Fibroblast of mammary gland (primary cell): ENCODE measurements at regions not wholly inside any gene's neighbourhood (a gene's known extent, or its start where the extent isn't known, plus 50 kb on each side); places are given as distances from the start of the nearest gene placed in this dataset.

Experiments
- DNase-seq: peaks from one replicate; pipeline ENCODE4 v3.0.0-alpha.2; 2010; ENCODE audit warnings: low read depth
- H3K4me3 ChIP-seq: 2 replicates; pipeline ENCODE4 v1.5.1; 2011; ENCODE audit warnings: low read depth, mild to moderate bottlenecking, low read length, moderate library complexity; ENCODE audit not compliant: control insufficient read depth
- TF ChIP-seq, protein P1 (sequence below): conservative IDR thresholded peaks from 2 replicates; pipeline ENCODE4 v1.5.1; 2011; ENCODE audit warnings: low read depth, low read length, inconsistent platforms; ENCODE audit not compliant: control insufficient read depth, insufficient read depth

DNA sequence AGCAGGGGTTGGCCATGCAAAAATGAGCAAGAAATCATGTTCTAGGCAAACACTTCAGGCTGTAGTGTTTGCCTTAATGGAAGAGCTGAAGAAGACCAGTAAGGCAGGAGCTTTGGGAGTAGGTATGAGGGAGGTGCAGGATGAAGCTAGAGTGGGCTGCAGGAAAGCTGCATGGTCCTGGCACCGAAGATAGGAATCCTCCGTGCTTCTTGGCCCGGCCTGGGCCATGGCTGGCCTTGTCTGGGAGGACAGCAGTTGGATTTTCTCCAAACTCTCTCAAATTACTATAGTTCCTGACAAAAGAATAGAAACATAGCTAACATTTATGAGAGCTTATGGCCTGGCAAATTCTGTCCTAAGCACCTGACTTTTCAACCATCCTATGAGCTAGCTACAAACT lies 116.5 kb downstream of the UCHL1 start:
- no peak for DNase-seq
- TF ChIP-seq, protein P1, sequence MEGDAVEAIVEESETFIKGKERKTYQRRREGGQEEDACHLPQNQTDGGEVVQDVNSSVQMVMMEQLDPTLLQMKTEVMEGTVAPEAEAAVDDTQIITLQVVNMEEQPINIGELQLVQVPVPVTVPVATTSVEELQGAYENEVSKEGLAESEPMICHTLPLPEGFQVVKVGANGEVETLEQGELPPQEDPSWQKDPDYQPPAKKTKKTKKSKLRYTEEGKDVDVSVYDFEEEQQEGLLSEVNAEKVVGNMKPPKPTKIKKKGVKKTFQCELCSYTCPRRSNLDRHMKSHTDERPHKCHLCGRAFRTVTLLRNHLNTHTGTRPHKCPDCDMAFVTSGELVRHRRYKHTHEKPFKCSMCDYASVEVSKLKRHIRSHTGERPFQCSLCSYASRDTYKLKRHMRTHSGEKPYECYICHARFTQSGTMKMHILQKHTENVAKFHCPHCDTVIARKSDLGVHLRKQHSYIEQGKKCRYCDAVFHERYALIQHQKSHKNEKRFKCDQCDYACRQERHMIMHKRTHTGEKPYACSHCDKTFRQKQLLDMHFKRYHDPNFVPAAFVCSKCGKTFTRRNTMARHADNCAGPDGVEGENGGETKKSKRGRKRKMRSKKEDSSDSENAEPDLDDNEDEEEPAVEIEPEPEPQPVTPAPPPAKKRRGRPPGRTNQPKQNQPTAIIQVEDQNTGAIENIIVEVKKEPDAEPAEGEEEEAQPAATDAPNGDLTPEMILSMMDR = no peak
- no peak overlapping the region for H3K4me3 ChIP-seq

DNA sequence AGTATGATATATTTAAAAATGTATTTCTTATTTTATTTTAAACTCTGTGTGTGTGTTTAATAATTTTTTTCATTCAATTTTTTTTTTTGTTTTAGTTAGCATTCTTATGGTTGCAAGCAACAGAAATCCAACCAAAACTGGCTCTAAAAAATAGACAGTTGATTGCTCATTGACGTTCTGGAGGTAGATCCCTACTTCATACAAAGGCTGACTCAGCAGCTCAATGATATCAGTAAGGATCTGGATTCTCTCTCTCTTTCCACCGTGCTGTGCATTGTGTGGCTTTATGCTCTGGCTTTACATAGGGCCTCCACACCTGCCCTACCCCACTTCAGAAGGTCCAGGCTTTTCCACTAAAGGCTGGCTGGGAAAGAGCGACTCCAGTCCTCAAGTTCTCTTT lies 117.8 kb downstream of the UCHL1 start:
- TF ChIP-seq, protein P1 = no peak
- no peak overlapping the region for H3K4me3 ChIP-seq
- DNase-seq = no peak

DNA sequence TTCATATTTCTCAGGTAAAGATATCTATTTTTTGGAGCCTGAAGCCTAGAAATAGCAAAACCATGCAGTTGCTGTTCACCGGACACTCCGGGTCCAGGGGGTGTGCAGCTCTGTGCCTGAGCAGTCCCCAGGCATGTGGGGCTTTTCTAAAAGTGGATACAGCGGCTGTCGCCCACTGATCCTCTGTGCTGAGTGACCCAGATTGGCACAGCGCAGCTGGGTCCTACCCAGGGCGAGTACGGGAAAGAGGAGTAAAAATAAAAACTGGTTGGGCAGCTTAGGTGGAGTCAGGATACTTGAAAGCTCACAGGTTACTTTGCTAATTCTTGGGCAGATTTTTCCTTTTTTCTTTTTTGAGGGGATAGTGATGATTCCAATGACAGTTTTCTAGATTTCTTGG lies 118.8 kb downstream of the UCHL1 start:
- TF ChIP-seq, protein P1 = no peak
- no peak overlapping the region for H3K4me3 ChIP-seq

DNA sequence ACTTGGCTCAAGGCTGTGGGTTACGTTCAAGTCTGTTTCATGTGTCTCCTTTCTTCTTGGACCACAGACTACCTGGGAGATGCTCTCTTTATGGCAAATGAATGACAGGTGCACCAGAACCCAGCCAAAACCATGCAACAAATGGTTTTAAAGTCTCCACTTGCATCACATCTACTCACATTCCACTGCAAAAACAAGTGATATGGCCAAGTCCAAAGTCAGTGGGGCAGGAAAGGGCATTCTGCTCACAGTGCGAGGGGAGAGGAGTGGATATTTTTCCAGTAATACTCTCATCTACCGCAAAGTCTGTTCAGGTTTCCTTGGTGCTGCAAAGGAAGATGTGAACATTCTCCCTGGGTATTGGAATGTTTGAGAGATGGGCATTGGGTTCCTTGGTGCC lies 120.5 kb downstream of the UCHL1 start:
- H3K4me3 ChIP-seq = no peak overlapping the region
- DNase-seq = no peak
- TF ChIP-seq, protein P1 = no peak

More for the DNA sequence above, 118.8 kb downstream of the UCHL1 start:
- DNase-seq = no peak

DNA sequence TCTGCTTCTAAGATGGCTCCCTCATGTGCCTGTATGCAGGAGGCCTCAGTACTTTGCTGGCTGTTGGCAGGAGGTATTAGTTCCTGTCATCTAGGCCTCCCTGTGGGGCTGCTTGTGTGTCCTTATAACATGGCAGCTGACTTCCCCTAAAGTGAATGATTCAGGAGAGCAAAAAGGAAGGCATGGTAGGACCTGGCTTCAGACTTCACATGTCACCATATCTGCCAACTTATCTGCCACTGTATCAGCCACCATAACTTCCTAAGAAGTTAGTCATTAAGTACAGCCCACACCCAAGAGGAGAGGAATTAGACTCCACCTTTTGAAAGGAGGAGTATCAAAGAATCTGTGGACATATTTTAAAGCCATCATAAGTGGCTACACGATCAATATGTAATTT lies 122.5 kb downstream of the UCHL1 start:
- TF ChIP-seq, protein P1 = no peak
- no peak for DNase-seq
- no peak overlapping the region for H3K4me3 ChIP-seq

DNA sequence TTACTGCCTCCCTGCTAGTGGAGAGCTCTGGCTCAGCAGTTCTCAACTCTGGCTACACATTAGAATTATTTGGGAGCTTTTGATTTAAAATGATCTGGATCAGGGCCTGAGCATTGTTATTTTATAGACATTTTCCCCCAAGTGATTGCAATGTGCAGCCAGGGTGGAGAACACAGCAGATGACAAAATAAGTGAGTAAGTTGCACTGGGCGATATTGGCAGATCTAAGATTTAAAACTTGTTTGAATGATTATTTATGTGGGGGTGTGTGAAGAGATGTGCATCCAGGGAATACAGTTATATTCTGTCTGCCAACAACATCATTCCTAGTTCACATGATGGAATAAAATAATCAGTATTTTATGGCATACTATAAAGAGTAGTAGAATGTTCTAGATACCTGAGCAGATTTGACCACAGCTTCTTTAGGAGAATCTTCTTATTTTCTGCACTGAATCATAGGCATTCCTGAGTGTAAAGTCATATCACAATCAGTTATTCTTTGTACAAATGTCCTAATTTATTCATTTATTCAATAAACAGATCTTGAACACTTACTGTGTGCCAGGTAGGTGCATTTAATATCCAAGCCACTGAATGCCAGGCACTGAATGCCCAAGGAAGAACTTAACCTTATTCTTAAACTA lies 123.9 kb downstream of the UCHL1 start:
- no peak overlapping the region for H3K4me3 ChIP-seq
- no peak for DNase-seq
- TF ChIP-seq, protein P1 = no peak

DNA sequence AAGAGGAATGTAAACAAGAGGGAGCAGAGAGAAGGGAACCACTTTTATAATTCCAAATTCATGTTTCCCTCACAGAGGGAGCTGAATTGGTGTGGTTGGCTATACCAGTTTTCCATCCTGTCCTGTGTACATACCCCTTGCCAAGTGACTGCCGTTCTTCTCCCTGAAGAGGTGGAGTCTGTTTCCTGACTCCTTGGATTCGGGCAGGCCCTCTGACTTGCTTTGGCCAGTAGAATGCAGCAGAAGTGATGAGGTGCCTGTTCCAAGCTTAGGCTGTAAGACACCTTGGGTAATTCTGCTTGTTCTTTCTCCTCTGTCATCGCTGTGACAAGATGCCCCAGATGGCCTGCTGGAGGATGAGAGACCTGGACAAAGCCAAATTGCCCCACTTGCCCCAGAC lies 124.7 kb downstream of the UCHL1 start:
- no peak for DNase-seq
- no peak overlapping the region for H3K4me3 ChIP-seq
- TF ChIP-seq, protein P1 = no peak
